Thyroid gland (tissue), 4 donors: ENCODE measurements at regions not wholly inside any gene's neighbourhood (a gene's known extent, or its start where the extent isn't known, plus 50 kb on each side); places are given as distances from the start of the nearest gene placed in this dataset.

Experiments used
- CTCF ChIP-seq, 6 experiments: fragments of 200-600 bp in 3 of 6; fragments of 450-650 bp in 3 of 6; sonication (generic) in 3 of 6; IDR thresholded peaks; one replicate each; pipeline ENCODE4 v1.5.1; 2016 to 2019; ENCODE audit warnings: antibody characterized with exemption in 6 of 6, mild to moderate bottlenecking in 2 of 6, inconsistent platforms in 1 of 6, moderate library complexity in 1 of 6
- POLR2A ChIP-seq, 2 donors: fragments of 450-650 bp; IDR thresholded peaks; one replicate each; pipeline ENCODE4 v1.6.1; 2017; ENCODE audit warnings: antibody characterized with exemption in 2 of 2, mild to moderate bottlenecking in 2 of 2, moderate library complexity in 1 of 2

GRCh38 chr2:23322567-23323197, 62.3 kb upstream of the KLHL29 start:
- TF ChIP-seq CTCF (IDR thresholded peaks at IDR 0.05) (no peak), POLR2A (IDR thresholded peaks at IDR 0.05) (no peak)
